Duodenal mucosa (tissue), 2 donors: ENCODE measurements at regions not wholly inside any gene's neighbourhood (a gene's known extent, or its start where the extent isn't known, plus 50 kb on each side); places are given as distances from the start of the nearest gene placed in this dataset.

Experiments
- H3K27ac ChIP-seq: one replicate; pipeline ENCODE4 v1.7.0; 2013; ENCODE audit warnings: low read depth, low read length
- H3K27me3 ChIP-seq, 2 donors: one replicate each; pipeline ENCODE4 v1.7.0; 2013; ENCODE audit warnings: low read length in 2 of 2, control low read depth in 1 of 2; ENCODE audit not compliant: insufficient read depth in 2 of 2, control insufficient read depth in 1 of 2
- H3K36me3 ChIP-seq, 2 donors: one replicate each; pipeline ENCODE4 v1.7.0; 2013; ENCODE audit warnings: low read length in 2 of 2, control low read depth in 1 of 2; ENCODE audit not compliant: insufficient read depth in 2 of 2, control insufficient read depth in 1 of 2
- H3K4me1 ChIP-seq, 2 donors: one replicate each; pipeline ENCODE4 v1.7.0; 2013; ENCODE audit warnings: low read length in 2 of 2, control low read depth in 1 of 2; ENCODE audit not compliant: insufficient read depth in 2 of 2, control insufficient read depth in 1 of 2
- H3K4me3 ChIP-seq, 2 donors: one replicate each; pipeline ENCODE4 v1.7.0; 2013; ENCODE audit warnings: low read length in 2 of 2, low read depth in 1 of 2
- H3K9ac ChIP-seq, 2 donors: one replicate each; pipeline ENCODE4 v1.7.0; 2013; ENCODE audit warnings: low read length in 2 of 2, low read depth in 1 of 2
- H3K9me3 ChIP-seq, 2 donors: one replicate each; pipeline ENCODE4 v1.7.0; 2013; ENCODE audit warnings: low read length in 2 of 2, control low read depth in 1 of 2; ENCODE audit not compliant: control insufficient read depth in 1 of 2

DNA sequence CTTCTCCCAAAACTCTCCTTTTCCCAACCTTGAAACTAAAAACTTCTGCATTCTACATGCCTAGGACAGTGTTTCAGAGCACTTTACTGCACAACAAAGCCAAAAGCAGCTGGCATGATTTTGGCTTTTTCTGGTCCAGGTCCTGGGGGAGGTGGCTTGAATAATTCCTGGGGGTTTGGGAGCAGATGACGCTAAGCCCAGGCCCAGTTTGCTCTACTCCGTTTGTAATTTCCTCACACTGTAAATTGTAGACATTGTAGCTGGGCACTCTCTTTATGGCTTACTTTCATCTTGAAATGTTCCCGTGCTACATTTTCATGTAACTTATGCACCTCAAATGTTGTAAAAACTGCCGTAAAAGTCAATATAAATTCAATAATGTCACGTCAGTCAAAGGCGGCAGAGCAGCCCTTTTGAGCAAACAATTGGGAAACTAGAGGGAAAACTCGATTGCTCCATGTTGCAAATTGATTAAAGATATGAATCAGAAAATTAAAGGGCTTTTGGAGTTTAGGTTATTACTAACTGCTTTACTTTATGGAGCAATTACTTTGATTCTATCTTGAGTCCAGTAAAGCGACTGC, 373.2 kb upstream of the SLC14A2 start:
- Histone ChIP-seq H3K4me1 (no peaks in the 10 kb centered on the region), H3K27ac (no peak overlapping the region)

GRCh38 chr18:45243340-45244110, 371.8 kb upstream of the SLC14A2 start:
- no peak overlapping the region for H3K27ac ChIP-seq
- no peak overlapping the region for H3K9ac ChIP-seq
- H3K4me3 ChIP-seq = no peak overlapping the region
- no peaks in the 10 kb centered on the region for H3K4me1 ChIP-seq
- H3K36me3 ChIP-seq = no peaks in the 10 kb centered on the region
- no peaks in the 10 kb centered on the region for H3K27me3 ChIP-seq
- no peaks in the 10 kb centered on the region for H3K9me3 ChIP-seq

More for the DNA sequence above, 373.2 kb upstream of the SLC14A2 start:
- Histone ChIP-seq H3K27me3 (no peaks in the 10 kb centered on the region), H3K4me3 (no peak overlapping the region), H3K9me3 (no peaks in the 10 kb centered on the region), H3K36me3 (no peaks in the 10 kb centered on the region), H3K9ac (no peak overlapping the region)

- no peaks in the 10 kb centered on the region for H3K36me3 ChIP-seq
- H3K9ac ChIP-seq = no peak overlapping the region
- H3K27ac ChIP-seq = no peak overlapping the region
- H3K9me3 ChIP-seq = no peaks in the 10 kb centered on the region
- H3K27me3 ChIP-seq = no peaks in the 10 kb centered on the region
- H3K4me3 ChIP-seq = no peak overlapping the region
- H3K4me1 ChIP-seq = no peaks in the 10 kb centered on the region
These were observed 370.2 kb upstream of the SLC14A2 start for GRCh38 chr18:45245091-45245511.

DNA sequence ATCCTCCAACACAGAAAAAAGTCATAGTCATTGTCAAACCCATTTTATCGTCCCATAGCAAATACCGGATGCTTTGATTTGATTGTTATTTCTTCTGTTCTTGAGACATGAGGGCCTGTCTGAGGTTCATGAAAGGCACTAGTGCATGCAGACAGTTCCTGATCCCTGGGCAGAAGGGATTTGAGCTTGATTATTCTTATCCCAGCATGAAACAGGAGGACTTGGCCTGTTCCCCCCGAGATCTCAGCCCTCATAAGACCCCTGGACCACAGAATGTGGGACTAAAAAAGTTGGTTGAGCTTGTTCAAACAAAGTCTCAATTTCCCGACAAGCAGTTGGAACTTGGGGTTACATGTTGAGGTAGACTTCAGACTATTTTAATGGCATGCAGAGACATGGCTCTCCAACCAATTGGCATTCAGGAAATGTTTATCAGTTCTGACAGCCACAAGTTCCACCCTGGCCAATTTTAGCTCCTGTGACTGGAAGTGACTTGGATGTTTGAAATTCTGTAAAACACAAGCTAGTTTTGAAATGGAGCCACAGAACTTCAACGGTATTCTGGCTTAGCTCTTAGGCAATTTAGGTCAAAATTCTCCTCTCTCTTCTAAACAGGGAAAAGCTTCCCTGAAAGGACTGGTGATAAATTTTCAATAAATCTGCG, 366.9 kb upstream of the SLC14A2 start:
- H3K9me3 ChIP-seq = no peaks in the 10 kb centered on the region
- H3K4me3 ChIP-seq = no peak overlapping the region
- H3K27ac ChIP-seq = no peak overlapping the region
- H3K27me3 ChIP-seq = no peaks in the 10 kb centered on the region
- no peaks in the 10 kb centered on the region for H3K36me3 ChIP-seq
- no peak overlapping the region for H3K9ac ChIP-seq
- no peaks in the 10 kb centered on the region for H3K4me1 ChIP-seq

DNA sequence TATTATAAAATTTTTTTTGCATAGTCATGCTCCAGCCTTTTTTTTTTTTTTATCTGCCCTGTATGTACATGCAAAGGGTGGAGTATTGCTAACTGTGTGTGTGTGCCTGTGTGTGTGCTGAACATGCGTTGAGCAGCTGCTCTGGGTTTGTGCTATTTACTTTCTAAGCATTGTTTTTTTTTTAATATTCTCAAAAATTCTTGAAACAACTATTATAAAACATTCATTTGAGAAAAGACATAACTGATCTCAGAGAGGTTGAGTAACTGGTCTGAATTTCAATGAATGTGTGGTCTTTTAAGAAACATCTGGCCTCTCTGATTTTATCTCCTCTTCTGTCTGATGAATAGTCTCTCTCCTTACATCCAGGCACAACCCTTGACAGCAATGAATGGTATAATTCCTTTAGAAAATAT, 366.0 kb upstream of the SLC14A2 start:
- Histone ChIP-seq H3K36me3 (no peaks in the 10 kb centered on the region), H3K27ac (no peak overlapping the region), H3K9ac (no peak overlapping the region), H3K27me3 (no peaks in the 10 kb centered on the region), H3K4me1 (peaks cover 0 to 3% of the 10 kb centered on the region in 2 donors), H3K9me3 (no peaks in the 10 kb centered on the region), H3K4me3 (no peak overlapping the region)

- H3K4me1 ChIP-seq = peaks cover 0 to 5% of the 10 kb centered on the region in 2 donors
- H3K27ac ChIP-seq = no peak overlapping the region
- no peaks in the 10 kb centered on the region for H3K36me3 ChIP-seq
These were observed 364.8 kb upstream of the SLC14A2 start for GRCh38 chr18:45250479-45250878.

DNA sequence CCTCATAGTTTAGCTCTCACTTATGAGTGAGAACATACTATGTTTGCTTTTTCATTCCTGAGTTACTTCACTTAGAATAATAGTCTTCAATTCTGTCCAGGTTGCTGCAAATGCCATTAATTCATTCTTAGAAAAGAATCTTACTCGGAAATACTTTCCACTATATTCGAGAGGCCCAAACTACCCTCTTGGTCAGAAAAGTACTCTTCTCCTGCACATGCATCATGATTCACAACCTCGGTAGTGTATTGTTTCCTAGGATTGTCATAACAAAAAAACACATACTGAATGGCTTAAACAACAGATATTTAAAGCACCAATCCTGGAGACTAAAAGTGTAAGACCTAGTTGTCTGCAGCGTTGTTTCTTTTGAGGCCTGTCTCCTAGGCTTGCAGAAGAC, 364.0 kb upstream of the SLC14A2 start:
- Histone ChIP-seq H3K36me3 (no peaks in the 10 kb centered on the region), H3K9ac (no peak overlapping the region), H3K27ac (no peak overlapping the region), H3K27me3 (no peaks in the 10 kb centered on the region), H3K9me3 (no peaks in the 10 kb centered on the region), H3K4me3 (no peak overlapping the region), H3K4me1 (peaks cover 0 to 5% of the 10 kb centered on the region in 2 donors)

More at GRCh38 chr18:45250479-45250878, 364.8 kb upstream of the SLC14A2 start:
- H3K27me3 ChIP-seq = no peaks in the 10 kb centered on the region
- H3K4me3 ChIP-seq = no peak overlapping the region
- H3K9ac ChIP-seq = no peak overlapping the region
- no peaks in the 10 kb centered on the region for H3K9me3 ChIP-seq

- Histone ChIP-seq H3K27me3 (no peaks in the 10 kb centered on the region), H3K4me3 (no peak overlapping the region), H3K9me3 (no peaks in the 10 kb centered on the region), H3K9ac (no peak overlapping the region), H3K4me1 (peaks cover 0 to 5% of the 10 kb centered on the region in 2 donors), H3K36me3 (no peaks in the 10 kb centered on the region), H3K27ac (no peak overlapping the region)
These were observed 362.8 kb upstream of the SLC14A2 start for GRCh38 chr18:45252474-45252873.

DNA sequence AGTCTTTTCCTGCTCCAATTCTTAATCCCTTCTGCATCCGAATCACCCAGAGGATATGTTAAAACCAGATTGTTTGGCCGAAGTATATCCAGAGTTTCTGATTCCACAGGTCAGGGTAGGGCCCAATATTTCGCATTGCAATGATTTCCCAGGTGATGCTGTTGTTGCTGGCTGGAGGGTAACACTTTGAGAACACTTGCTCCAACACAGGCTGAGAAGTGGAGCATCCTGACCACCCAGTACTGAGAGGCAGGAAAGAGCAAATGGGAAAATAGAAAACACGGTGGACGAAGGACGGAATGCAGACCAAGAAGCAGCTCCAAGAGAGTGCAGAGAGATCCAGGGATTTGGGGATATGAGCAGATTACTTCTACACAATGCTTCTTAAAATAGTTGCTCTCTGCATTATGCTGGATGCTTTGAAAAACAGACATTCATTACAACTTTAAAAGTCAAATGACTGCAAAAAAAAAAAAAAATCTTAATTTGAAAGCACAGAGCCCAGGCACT, 362.2 kb upstream of the SLC14A2 start:
- Histone ChIP-seq H3K4me3 (no peak overlapping the region), H3K27me3 (no peaks in the 10 kb centered on the region), H3K9ac (no peak overlapping the region), H3K36me3 (no peaks in the 10 kb centered on the region), H3K27ac (no peak overlapping the region), H3K9me3 (no peaks in the 10 kb centered on the region), H3K4me1 (peaks cover 0 to 5% of the 10 kb centered on the region in 2 donors)
